ENCODE measurements at regions not wholly inside any gene's neighbourhood (a gene's known extent, or its start where the extent isn't known, plus 50 kb on each side); places are given as distances from the start of the nearest gene placed in this dataset.

DNA sequence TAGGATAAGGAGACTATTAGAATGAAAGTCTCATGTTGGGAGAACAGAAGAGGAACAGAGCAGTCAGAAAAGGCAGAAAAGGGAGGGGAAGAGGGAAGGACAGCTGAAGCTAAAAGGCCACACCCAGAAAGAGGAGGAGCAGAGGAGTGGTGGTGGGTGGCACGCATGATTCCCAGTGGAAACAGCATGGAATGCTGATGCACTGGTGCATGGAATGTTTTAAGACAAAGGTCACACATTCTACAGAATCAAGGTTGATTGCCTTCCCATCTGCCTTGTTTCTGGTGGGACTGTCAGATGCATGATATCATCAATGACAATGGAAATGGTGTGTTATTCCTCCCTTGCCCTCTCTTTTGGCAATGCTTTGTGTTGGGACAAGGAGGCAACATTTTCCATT lies 285.4 kb upstream of the MKI67 start:
- no peak overlapping the region for H3K4me3 ChIP-seq (replicated peaks; ENCODE audit: low read depth, low read length)
- no peak for DNase-seq (ENCODE audit: extremely low read depth, low read depth)
- no peak for TF ChIP-seq CTCF (IDR thresholded peaks at IDR 0.05; ENCODE audit: low read depth, low read length, missing control alignments)

- DNase-seq (ENCODE audit: extremely low read depth, low read depth), result no peak
- TF ChIP-seq CTCF (IDR thresholded peaks at IDR 0.05; ENCODE audit: low read depth, low read length, missing control alignments), result no peak
Measured at GRCh38 chr10:128414568-128414967, 288.3 kb upstream of the MKI67 start.

GRCh38 chr10:128416231-128416630 lies 290.0 kb upstream of the MKI67 start:
- no peak overlapping the region for H3K4me3 ChIP-seq (replicated peaks; ENCODE audit: low read depth, low read length)
- no peak for TF ChIP-seq CTCF (IDR thresholded peaks at IDR 0.05; ENCODE audit: low read depth, low read length, missing control alignments)
- DNase-seq (ENCODE audit: extremely low read depth, low read depth), result no peak

More at GRCh38 chr10:128414568-128414967, 288.3 kb upstream of the MKI67 start:
- no peak overlapping the region for H3K4me3 ChIP-seq (replicated peaks; ENCODE audit: low read depth, low read length)

- no peak overlapping the region for H3K4me3 ChIP-seq (replicated peaks; ENCODE audit: low read depth, low read length)
- no peak for DNase-seq (ENCODE audit: extremely low read depth, low read depth)
- TF ChIP-seq CTCF (IDR thresholded peaks at IDR 0.05; ENCODE audit: low read depth, low read length, missing control alignments), result no peak
Measured at GRCh38 chr10:128417826-128418225, 291.6 kb upstream of the MKI67 start.

DNA sequence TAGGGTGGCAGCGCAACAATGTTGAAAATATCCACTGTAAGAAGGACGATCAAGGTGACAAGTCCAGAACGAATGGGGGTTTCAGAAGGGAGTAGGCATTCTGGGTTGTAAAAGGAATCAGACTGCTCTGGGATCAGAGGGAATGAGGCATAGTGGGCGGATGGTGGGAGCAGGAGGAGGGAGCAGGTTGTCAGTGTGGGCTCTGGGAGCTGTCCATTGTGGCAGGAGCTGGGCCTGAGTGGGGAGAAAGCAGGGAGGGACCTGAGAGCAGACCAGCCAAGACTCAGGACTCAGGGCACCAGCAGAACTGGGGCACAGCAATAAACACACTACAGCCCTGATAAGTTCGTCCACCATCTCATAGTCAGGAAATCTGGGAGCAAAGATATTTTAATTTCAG lies 292.6 kb upstream of the MKI67 start:
- TF ChIP-seq CTCF (IDR thresholded peaks at IDR 0.05; ENCODE audit: low read depth, low read length, missing control alignments), result no peak
- DNase-seq (ENCODE audit: extremely low read depth, low read depth), result no peak

DNA sequence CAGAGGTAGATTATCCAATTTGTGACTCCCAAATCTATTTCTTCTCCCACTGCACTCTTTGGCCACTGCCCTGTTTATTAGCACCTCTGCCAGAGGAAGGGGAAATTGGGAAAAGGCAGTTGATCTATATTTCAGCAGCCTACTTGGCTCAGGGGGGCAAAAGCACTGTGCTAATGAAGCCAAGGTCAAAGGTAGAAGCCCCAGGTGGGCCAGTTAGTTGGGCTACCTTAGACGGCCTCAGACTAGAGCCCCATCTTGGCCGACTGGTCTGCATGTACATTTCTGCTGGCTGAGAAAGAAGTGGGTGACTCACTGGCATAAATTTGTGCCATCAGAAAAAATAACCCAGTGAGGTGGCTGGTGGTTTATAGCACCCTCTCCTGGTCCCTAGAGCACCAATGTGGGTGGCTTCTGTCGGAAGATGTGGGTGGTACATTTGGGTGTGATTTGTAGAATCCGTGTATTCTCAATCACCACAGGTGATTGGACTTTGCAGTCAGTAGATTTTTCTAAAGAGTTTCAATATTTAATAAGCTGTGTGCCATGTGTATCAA lies 293.3 kb upstream of the MKI67 start:
- no peak for TF ChIP-seq CTCF (IDR thresholded peaks at IDR 0.05; ENCODE audit: low read depth, low read length, missing control alignments)
- no peak overlapping the region for H3K4me3 ChIP-seq (replicated peaks; ENCODE audit: low read depth, low read length)
- no peak for DNase-seq (ENCODE audit: extremely low read depth, low read depth)

More for the DNA sequence above, 292.6 kb upstream of the MKI67 start:
- H3K4me3 ChIP-seq (replicated peaks; ENCODE audit: low read depth, low read length), result no peak overlapping the region

DNA sequence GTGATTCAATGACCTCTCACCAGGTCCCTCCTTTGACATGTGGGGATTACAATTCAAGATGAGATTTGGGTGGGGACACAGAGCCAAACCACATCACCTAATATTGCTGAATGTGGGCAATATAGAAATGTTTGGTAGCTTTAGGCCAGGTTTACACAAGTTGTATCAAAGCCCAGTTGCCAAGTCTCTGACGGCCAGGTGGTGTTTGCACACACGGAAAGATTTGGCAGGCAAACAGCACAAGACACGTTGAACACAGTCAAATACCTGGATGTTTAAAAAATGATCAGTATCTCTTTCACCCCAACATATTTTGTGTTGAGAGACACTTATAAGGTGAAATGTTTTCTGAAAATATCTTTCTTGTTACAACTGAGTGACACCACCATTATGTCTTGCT lies 294.4 kb upstream of the MKI67 start:
- no peak overlapping the region for H3K4me3 ChIP-seq (replicated peaks; ENCODE audit: low read depth, low read length)
- DNase-seq (ENCODE audit: extremely low read depth, low read depth), result no peak
- TF ChIP-seq CTCF (IDR thresholded peaks at IDR 0.05; ENCODE audit: low read depth, low read length, missing control alignments), result no peak

All from HFF-Myc (cell line).